ENCODE measurements at regions not wholly inside any gene's neighbourhood (a gene's known extent, or its start where the extent isn't known, plus 50 kb on each side); places are given as distances from the start of the nearest gene placed in this dataset.
"Not testable (repeated sequence)": the region's sequence is repeated elsewhere in the genome, so short reads cannot be mapped to it uniquely, and the experiment has no call there.

GRCh38 chr13:71018544-71018943 lies 848.5 kb downstream of the DACH1 start:
- in situ Hi-C loops (cut with MboI; ENCODE audit: low sequenced_read_pairs), result no loop called here

- in situ Hi-C loops (cut with MboI; ENCODE audit: low sequenced_read_pairs), result no loop called here
Measured at GRCh38 chr13:71017607-71018006, 849.4 kb downstream of the DACH1 start.

- in situ Hi-C loops (cut with MboI; ENCODE audit: low sequenced_read_pairs), result no loop called here
Measured at GRCh38 chr13:71015516-71015915, 851.5 kb downstream of the DACH1 start.

- in situ Hi-C loops (cut with MboI; ENCODE audit: low sequenced_read_pairs), result no loop called here
Measured at GRCh38 chr13:71015021-71015420, 852.0 kb downstream of the DACH1 start.

- in situ Hi-C loops (cut with MboI; ENCODE audit: low sequenced_read_pairs), result no loop called here
Measured at GRCh38 chr13:71005919-71006318, 861.1 kb downstream of the DACH1 start.

- in situ Hi-C loops (cut with MboI; ENCODE audit: low sequenced_read_pairs), result no loop called here
Measured at GRCh38 chr13:70995338-70995737, 871.7 kb downstream of the DACH1 start.

- in situ Hi-C loops (cut with MboI; ENCODE audit: low sequenced_read_pairs), result no loop called here
Measured at GRCh38 chr13:70994191-70994590, 872.8 kb downstream of the DACH1 start.

GRCh38 chr13:70987043-70987442 lies 878.8 kb upstream of the KLHL1 start:
- in situ Hi-C loops (cut with MboI; ENCODE audit: low sequenced_read_pairs), result no loop called here

GRCh38 chr13:70985371-70985770 lies 877.1 kb upstream of the KLHL1 start:
- in situ Hi-C loops (cut with MboI; ENCODE audit: low sequenced_read_pairs), result no loop called here

GRCh38 chr13:70981219-70981618 lies 873.0 kb upstream of the KLHL1 start:
- in situ Hi-C loops (cut with MboI; ENCODE audit: low sequenced_read_pairs), result not testable (repeated sequence)

- in situ Hi-C loops (cut with MboI; ENCODE audit: low sequenced_read_pairs), result loop anchor here (25.0 kb wide), 1 partner anchor 918 kb away; no protein-coding TSS in a partner anchor
Measured at GRCh38 chr13:70969321-70969720, 861.1 kb upstream of the KLHL1 start.

- in situ Hi-C loops (cut with MboI; ENCODE audit: low sequenced_read_pairs), result loop anchor here (25.0 kb wide), 1 partner anchor 920 kb away; no protein-coding TSS in a partner anchor
Measured at GRCh38 chr13:70967564-70967963, 859.3 kb upstream of the KLHL1 start.

GRCh38 chr13:70964874-70965273 lies 856.6 kb upstream of the KLHL1 start:
- in situ Hi-C loops (cut with MboI; ENCODE audit: low sequenced_read_pairs), result loop anchor here (25.0 kb wide), 1 partner anchor 922 kb away; no protein-coding TSS in a partner anchor

GRCh38 chr13:70964124-70964523 lies 855.9 kb upstream of the KLHL1 start:
- in situ Hi-C loops (cut with MboI; ENCODE audit: low sequenced_read_pairs), result loop anchor here (25.0 kb wide), 1 partner anchor 923 kb away; no protein-coding TSS in a partner anchor

GRCh38 chr13:70960841-70961443 lies 852.7 kb upstream of the KLHL1 start:
- in situ Hi-C loops (cut with MboI; ENCODE audit: low sequenced_read_pairs), result loop anchor here (25.0 kb wide), 1 partner anchor 926 kb away; no protein-coding TSS in a partner anchor

GRCh38 chr13:70959035-70959775 lies 851.0 kb upstream of the KLHL1 start:
- in situ Hi-C loops (cut with MboI; ENCODE audit: low sequenced_read_pairs), result loop anchor here (25.0 kb wide), 1 partner anchor 928 kb away; no protein-coding TSS in a partner anchor

GRCh38 chr13:70955887-70956286 lies 847.6 kb upstream of the KLHL1 start:
- in situ Hi-C loops (cut with MboI; ENCODE audit: low sequenced_read_pairs), result loop anchor here (25.0 kb wide), 1 partner anchor 931 kb away; no protein-coding TSS in a partner anchor

GRCh38 chr13:70950664-70951063 lies 842.4 kb upstream of the KLHL1 start:
- in situ Hi-C loops (cut with MboI; ENCODE audit: low sequenced_read_pairs), result loop anchor here (25.0 kb wide), 1 partner anchor 937 kb away; no protein-coding TSS in a partner anchor

GRCh38 chr13:70945506-70945905 lies 837.3 kb upstream of the KLHL1 start:
- in situ Hi-C loops (cut with MboI; ENCODE audit: low sequenced_read_pairs), result no loop called here

GRCh38 chr13:70941454-70941853 lies 833.2 kb upstream of the KLHL1 start:
- in situ Hi-C loops (cut with MboI; ENCODE audit: low sequenced_read_pairs), result no loop called here

GRCh38 chr13:70938462-70938861 lies 830.2 kb upstream of the KLHL1 start:
- in situ Hi-C loops (cut with MboI; ENCODE audit: low sequenced_read_pairs), result no loop called here

- in situ Hi-C loops (cut with MboI; ENCODE audit: low sequenced_read_pairs), result no loop called here
Measured at GRCh38 chr13:70932511-70932910, 824.3 kb upstream of the KLHL1 start.
